HepG2 (cell line): ENCODE measurements at regions not wholly inside any gene's neighbourhood (a gene's known extent, or its start where the extent isn't known, plus 50 kb on each side); places are given as distances from the start of the nearest gene placed in this dataset.

ENCODE experiments used
- ATAC-seq: fragments of 200-7000 bp; cut with Tn5 transposase; 3 replicates; pipeline ENCODE4 v1.9.1; 2020; ENCODE audit warnings: mild to moderate bottlenecking, moderate library complexity
- BruUV-seq: library from RNA; stranded (reverse); fragments of 400-500 nt; replicated peaks from 2 replicates; lab custom pipeline; 2021; lab: Mats Ljungman, UMichigan
- CTCF ChIA-PET: fragments of 300-600 bp; formaldehyde crosslinking; extraction: SDS; loops from one replicate; lab custom pipeline; 2021; ENCODE audit warnings: low total read pairs, inconsistent platforms, low intra/inter-chr PET ratio; lab: Yijun Ruan, JAX
- POLR2A ChIA-PET: fragments of 350-600 bp; sonication (Branson Sonifier 250); formaldehyde crosslinking; loops from one replicate; lab custom pipeline; 2020; ENCODE audit warnings: antibody characterized with exemption, inconsistent platforms; lab: Yijun Ruan, JAX
- DNase-seq: peaks from one replicate; pipeline ENCODE4 v3.0.0-alpha.2; 2015; ENCODE audit warnings: low spot score
- FAIRE-seq: peaks from 3 replicates; lab custom pipeline; 2011; peaks lifted over from hg19 to GRCh38; lab: Jason Lieb, UNC
- H2AFZ ChIP-seq: one replicate; pipeline ENCODE4 v1.6.1; 2011; ENCODE audit warnings: low read length, inconsistent platforms
- H3K27ac ChIP-seq: fragments of 300-600 bp; 3 replicates; pipeline ENCODE4 v1.8.0; 2011; ENCODE audit warnings: mixed run types, mild to moderate bottlenecking, mixed read lengths, low read length, inconsistent platforms; ENCODE audit not compliant: insufficient read depth; ENCODE audit errors: extremely low read length
- H3K27me3 ChIP-seq, 2 experiments: fragments of 200-600 bp in 1 of 2; 2 replicates in 1 of 2; 3 replicates in 1 of 2; pipeline versions ENCODE4 v1.6.0 to v1.8.0; 2011; ENCODE audit warnings: low read length in 2 of 2, mild to moderate bottlenecking in 2 of 2, moderate library complexity in 2 of 2, inconsistent platforms in 1 of 2; ENCODE audit not compliant: insufficient read depth in 2 of 2, control insufficient read depth in 1 of 2
- H3K36me3 ChIP-seq, 2 experiments: fragments of 200-600 bp in 1 of 2; replicated peaks in 1 of 2; 2 replicates in 1 of 2; 3 replicates in 1 of 2; pipeline versions ENCODE4 v1.5.1 to v1.8.0; 2011; ENCODE audit warnings: low read length in 2 of 2, inconsistent platforms in 1 of 2; ENCODE audit not compliant: insufficient read depth in 2 of 2, control insufficient read depth in 1 of 2
- H3K4me1 ChIP-seq: 2 replicates; pipeline ENCODE4 v1.5.1; 2012; ENCODE audit warnings: low read length, inconsistent platforms; ENCODE audit not compliant: insufficient read depth
- H3K4me2 ChIP-seq: 2 replicates; pipeline ENCODE4 v1.6.0; 2011; ENCODE audit warnings: low read depth, low read length, inconsistent platforms
- H3K4me3 ChIP-seq, 3 experiments: fragments of 200-600 bp in 1 of 3; sonication (generic), shearing (Covaris generic) in 1 of 3; replicated peaks in 1 of 3; 2 replicates each; pipeline ENCODE4 v1.5.1; 2011 to 2016; ENCODE audit warnings: low read length in 3 of 3, inconsistent platforms in 2 of 3, low read depth in 2 of 3, mild to moderate bottlenecking in 2 of 3, control low read depth in 1 of 3, mixed read lengths in 1 of 3; ENCODE audit not compliant: insufficient read depth in 1 of 3
- H3K79me2 ChIP-seq: one replicate; pipeline ENCODE4 v1.6.1; 2011; ENCODE audit warnings: low read length, inconsistent platforms; ENCODE audit not compliant: insufficient read depth
- H3K9ac ChIP-seq: 2 replicates; pipeline ENCODE4 v1.6.0; 2011; ENCODE audit warnings: mild to moderate bottlenecking, low read depth, low read length, inconsistent platforms; ENCODE audit not compliant: insufficient read depth
- H3K9me3 ChIP-seq: 2 replicates; pipeline ENCODE4 v1.5.1; 2012; ENCODE audit warnings: mild to moderate bottlenecking, low read length
- H4K20me1 ChIP-seq: 2 replicates; pipeline ENCODE4 v1.6.0; 2011; ENCODE audit warnings: inconsistent platforms, mild to moderate bottlenecking, low read length, moderate library complexity; ENCODE audit not compliant: insufficient read depth
- AKAP8 ChIP-seq: sonication (generic); formaldehyde crosslinking; IDR thresholded peaks from 2 replicates; pipeline ENCODE4 v1.5.1; 2020; ENCODE audit warnings: mild to moderate bottlenecking, missing genetic modification reagents
- HNRNPLL ChIP-seq: fragments of 200-400 bp; formaldehyde crosslinking; IDR thresholded peaks from 2 replicates; pipeline ENCODE4 v1.6.1; 2017; ENCODE audit warnings: mild to moderate bottlenecking, low read depth, low read length; ENCODE audit not compliant: poor library complexity, severe bottlenecking
- PATZ1 ChIP-seq: sonication (generic); formaldehyde crosslinking; IDR thresholded peaks from 2 replicates; pipeline ENCODE4 v1.4.0; 2020; ENCODE audit warnings: missing genetic modification reagents
- POLR2A ChIP-seq, 2 experiments: IDR thresholded peaks; 2 replicates each; pipeline ENCODE4 v1.6.1; 2011; ENCODE audit warnings: low read depth in 2 of 2, low read length in 2 of 2, mild to moderate bottlenecking in 1 of 2, moderate library complexity in 1 of 2; ENCODE audit not compliant: insufficient read depth in 1 of 2
- REL ChIP-seq: sonication (generic); formaldehyde crosslinking; conservative IDR thresholded peaks from 2 replicates; pipeline ENCODE4 v1.8.0; 2022; ENCODE audit warnings: mild to moderate bottlenecking, missing genetic modification reagents, moderate library complexity
- SIN3A ChIP-seq: IDR thresholded peaks from 2 replicates; pipeline ENCODE4 v1.6.1; 2011; ENCODE audit warnings: low read depth, mild to moderate bottlenecking, control low read depth, low read length, borderline replicate concordance
- SUZ12 ChIP-seq: fragments of 150-350 bp; IDR thresholded peaks from 2 replicates; pipeline ENCODE4 v1.6.1; 2014; ENCODE audit warnings: low read depth, low read length
- ZBED4 ChIP-seq: sonication (generic); formaldehyde crosslinking; IDR thresholded peaks from 2 replicates; pipeline ENCODE4 v1.4.0; 2020; ENCODE audit warnings: missing genetic modification reagents, borderline replicate concordance
- ZNF343 ChIP-seq: sonication (generic); formaldehyde crosslinking; IDR thresholded peaks from 2 replicates; pipeline ENCODE4 v1.4.0; 2020; ENCODE audit warnings: mild to moderate bottlenecking, missing genetic modification reagents
- ZNF546 ChIP-seq: sonication (generic); formaldehyde crosslinking; conservative IDR thresholded peaks from 2 replicates; pipeline ENCODE4 v1.8.1; 2023; ENCODE audit warnings: mild to moderate bottlenecking, missing genetic modification reagents
- ZNF772 ChIP-seq: sonication (generic); formaldehyde crosslinking; IDR thresholded peaks from 2 replicates; pipeline ENCODE4 v1.5.0; 2020; ENCODE audit warnings: mild to moderate bottlenecking, missing genetic modification reagents
- WGBS: methylation state at CpG from one replicate; pipeline ENCODE4 v1.1.6; 2017; ENCODE audit warnings: low lambda C conversion rate; 5-methylcytosine and 5-hydroxymethylcytosine counted together
- in situ Hi-C: cut with HindIII; loops from 2 replicates; pipeline ENCODE4 v1.10.0; 2017; ENCODE audit warnings: low pct_unique_long_range_greater_than_20kb; ENCODE audit not compliant: extremely low pct_ligation_motif_present
- intact Hi-C: fragments of 100-400 bp; cut with micrococcal nuclease; formaldehyde crosslinking; loops from one replicate; pipeline ENCODE4 v1.10.0; 2022; ENCODE audit not compliant: unreplicated experiment
- TF ChIP-seq, protein P1 (sequence below): sonication (generic); IDR thresholded peaks from 2 replicates; pipeline ENCODE4 v1.6.1; 2016; ENCODE audit warnings: low read depth, borderline replicate concordance

GRCh38 chr15:68501616-68502015 is 69.7 kb upstream of the ITGA11 start:
- ChIA-PET POLR2A (no interaction called here), CTCF (no interaction called here)
- intact Hi-C loops (no loop called here), in situ Hi-C loops (no loop called here)
- H3K79me2 ChIP-seq = no peaks in the 10 kb centered on the region
- H3K27ac ChIP-seq = no peak overlapping the region
- ATAC-seq = no peak
- no peaks in the 10 kb centered on the region for H3K4me1 ChIP-seq
- no peak overlapping the region for H3K4me3 ChIP-seq
- no peaks in the 10 kb centered on the region for H4K20me1 ChIP-seq
- DNase-seq = no peak
- FAIRE-seq = no peak
- 1% methylated on average over 2 of the region's 2 CpGs for WGBS
- H3K36me3 ChIP-seq = no peaks in the 10 kb centered on the region
- H2AFZ ChIP-seq = no peak overlapping the region
- H3K9ac ChIP-seq = no peak overlapping the region
- no TSS peak for BruUV-seq
- H3K9me3 ChIP-seq = no peaks in the 10 kb centered on the region
- no peak for TF ChIP-seq SIN3A
- TF ChIP-seq SUZ12 = no peak
- TF ChIP-seq ZNF343 (CRISPR knock-in tag) = no peak
- TF ChIP-seq AKAP8 = no peak
- TF ChIP-seq ZNF772 (CRISPR knock-in tag) = no peak
- TF ChIP-seq ZNF546 (CRISPR knock-in tag) = no peak
- no peak for TF ChIP-seq POLR2A (IDR thresholded peaks at IDR 0.05; ENCODE audit: insufficient read depth in 1 of 2, low read depth in 2 of 2, low read length in 2 of 2)
- TF ChIP-seq REL (CRISPR knock-in tag) = no peak
- TF ChIP-seq, protein P1, sequence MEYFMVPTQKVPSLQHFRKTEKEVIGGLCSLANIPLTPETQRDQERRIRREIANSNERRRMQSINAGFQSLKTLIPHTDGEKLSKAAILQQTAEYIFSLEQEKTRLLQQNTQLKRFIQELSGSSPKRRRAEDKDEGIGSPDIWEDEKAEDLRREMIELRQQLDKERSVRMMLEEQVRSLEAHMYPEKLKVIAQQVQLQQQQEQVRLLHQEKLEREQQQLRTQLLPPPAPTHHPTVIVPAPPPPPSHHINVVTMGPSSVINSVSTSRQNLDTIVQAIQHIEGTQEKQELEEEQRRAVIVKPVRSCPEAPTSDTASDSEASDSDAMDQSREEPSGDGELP = no peak
- no peak for TF ChIP-seq ZBED4 (CRISPR knock-in tag)
- TF ChIP-seq HNRNPLL = no peak
- TF ChIP-seq PATZ1 (CRISPR knock-in tag) = no peak
- H3K4me2 ChIP-seq = no peak overlapping the region
- H3K27me3 ChIP-seq = peaks cover 0 to 30% of the 10 kb centered on the region in 2 experiments; a peak in 2 of 5 replicates
